ENCODE measurements at regions not wholly inside any gene's neighbourhood (a gene's known extent, or its start where the extent isn't known, plus 50 kb on each side); places are given as distances from the start of the nearest gene placed in this dataset.

DNA sequence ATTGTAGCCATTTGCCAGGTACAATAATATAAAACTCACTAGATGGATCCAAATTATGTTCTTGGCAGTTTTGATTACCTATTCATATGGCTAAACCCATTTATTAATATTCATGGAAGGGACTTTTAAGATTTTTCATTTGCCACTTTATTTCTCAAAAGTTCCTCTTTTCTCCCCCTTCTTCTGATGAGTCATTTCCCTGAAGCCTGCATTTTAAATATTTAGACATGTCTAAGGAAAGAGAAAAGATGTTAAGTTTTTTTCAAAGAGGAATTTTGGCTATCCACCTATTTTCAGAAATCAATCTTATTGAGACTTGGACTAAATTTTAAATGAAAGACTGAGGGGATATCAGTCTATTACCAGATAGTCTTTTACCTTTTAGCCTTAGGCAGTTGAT is 1189.4 kb downstream of the EFNA5 start:
- TF ChIP-seq, protein P1, sequence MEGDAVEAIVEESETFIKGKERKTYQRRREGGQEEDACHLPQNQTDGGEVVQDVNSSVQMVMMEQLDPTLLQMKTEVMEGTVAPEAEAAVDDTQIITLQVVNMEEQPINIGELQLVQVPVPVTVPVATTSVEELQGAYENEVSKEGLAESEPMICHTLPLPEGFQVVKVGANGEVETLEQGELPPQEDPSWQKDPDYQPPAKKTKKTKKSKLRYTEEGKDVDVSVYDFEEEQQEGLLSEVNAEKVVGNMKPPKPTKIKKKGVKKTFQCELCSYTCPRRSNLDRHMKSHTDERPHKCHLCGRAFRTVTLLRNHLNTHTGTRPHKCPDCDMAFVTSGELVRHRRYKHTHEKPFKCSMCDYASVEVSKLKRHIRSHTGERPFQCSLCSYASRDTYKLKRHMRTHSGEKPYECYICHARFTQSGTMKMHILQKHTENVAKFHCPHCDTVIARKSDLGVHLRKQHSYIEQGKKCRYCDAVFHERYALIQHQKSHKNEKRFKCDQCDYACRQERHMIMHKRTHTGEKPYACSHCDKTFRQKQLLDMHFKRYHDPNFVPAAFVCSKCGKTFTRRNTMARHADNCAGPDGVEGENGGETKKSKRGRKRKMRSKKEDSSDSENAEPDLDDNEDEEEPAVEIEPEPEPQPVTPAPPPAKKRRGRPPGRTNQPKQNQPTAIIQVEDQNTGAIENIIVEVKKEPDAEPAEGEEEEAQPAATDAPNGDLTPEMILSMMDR (IDR thresholded peaks at IDR 0.05 in 2 of 3, conservative IDR thresholded peaks at IDR 0.05 in 1 of 3; ENCODE audit: borderline replicate concordance in 1 of 3, insufficient read depth in 1 of 3, low read depth in 2 of 3, low read length in 2 of 3) = no peak
- TF ChIP-seq CEBPB (IDR thresholded peaks at IDR 0.05; ENCODE audit: low read depth) (no peak), ZNF274 (IDR thresholded peaks at IDR 0.05; ENCODE audit: low read depth, low read length) (no peak)
- TF ChIP-seq, protein P2, sequence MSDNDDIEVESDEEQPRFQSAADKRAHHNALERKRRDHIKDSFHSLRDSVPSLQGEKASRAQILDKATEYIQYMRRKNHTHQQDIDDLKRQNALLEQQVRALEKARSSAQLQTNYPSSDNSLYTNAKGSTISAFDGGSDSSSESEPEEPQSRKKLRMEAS (IDR thresholded peaks at IDR 0.05) = no peak

Measured in HCT116 (cell line).